Ovary (tissue), 7 donors: ENCODE measurements at regions not wholly inside any gene's neighbourhood (a gene's known extent, or its start where the extent isn't known, plus 50 kb on each side); places are given as distances from the start of the nearest gene placed in this dataset.

Experiments used
- DNase-seq, 5 donors: peaks; one replicate each; pipeline ENCODE4 v3.0.0-alpha.2; 2019 to 2020
- H3K27ac ChIP-seq, 2 donors: fragments of 200-600 bp; one replicate each; pipeline versions ENCODE4 v1.5.1 to v1.8.0; 2019 to 2022
- H3K27me3 ChIP-seq: fragments of 200-600 bp; one replicate; pipeline ENCODE4 v1.8.0; 2022
- H3K36me3 ChIP-seq: fragments of 200-600 bp; sonication (generic); one replicate; pipeline ENCODE4 v1.5.1; 2019
- H3K4me1 ChIP-seq: one replicate; pipeline ENCODE4 v1.8.1; 2013; ENCODE audit warnings: mild to moderate bottlenecking, moderate library complexity; ENCODE audit not compliant: insufficient read depth
- H3K4me3 ChIP-seq: fragments of 200-600 bp; sonication (generic); one replicate; pipeline ENCODE4 v1.5.1; 2017
- H3K9me3 ChIP-seq, 2 donors: fragments of 200-600 bp in 1 of 2; sonication (generic) in 1 of 2; one replicate each; pipeline versions ENCODE4 v1.5.1 to v1.8.1; 2013 to 2019; ENCODE audit warnings: mild to moderate bottlenecking in 1 of 2, moderate library complexity in 1 of 2
- CTCF ChIP-seq, 3 donors: fragments of 450-650 bp in 2 of 3; fragments of 200-600 bp in 1 of 3; IDR thresholded peaks; one replicate each; pipeline versions ENCODE4 v1.5.1 to v1.8.0; 2016 to 2022; ENCODE audit warnings: antibody characterized with exemption in 3 of 3, mild to moderate bottlenecking in 1 of 3
- EP300 ChIP-seq: sonication (generic); formaldehyde crosslinking; IDR thresholded peaks from one replicate; pipeline ENCODE4 v1.6.1; 2017; ENCODE audit warnings: antibody characterized with exemption
- POLR2A ChIP-seq: fragments of 450-650 bp; IDR thresholded peaks from one replicate; pipeline ENCODE4 v1.6.1; 2017; ENCODE audit warnings: antibody characterized with exemption, mild to moderate bottlenecking, moderate library complexity
- WGBS, 3 donors: extraction: QIAGEN DNeasy Blood & Tissue Kit in 1 of 3; methylation state at CpG; one replicate each; pipeline versions ENCODE4 v1.1.5 to v1.1.7; 2013 to 2017; 5-methylcytosine and 5-hydroxymethylcytosine counted together
- intact Hi-C, 4 donors: fragments of 100-400 bp; cut with DNase I; formaldehyde crosslinking; loops; one replicate each; pipeline versions ENCODE4 v1.11.0 to v1.15.1; 2022 to 2023
- donor health status: DM: no; HTN: no; CAD: no; lungs with moderate emphysema.
- donor health status: DM: no; HTN: no; CAD: no.
- donor health status: Bipolar disorder and iron deficiency.
- donor health status: DM: no; HTN: no; CAD: no.
- donor health status: DM: yes; HTN: yes; CAD: no.

DNA sequence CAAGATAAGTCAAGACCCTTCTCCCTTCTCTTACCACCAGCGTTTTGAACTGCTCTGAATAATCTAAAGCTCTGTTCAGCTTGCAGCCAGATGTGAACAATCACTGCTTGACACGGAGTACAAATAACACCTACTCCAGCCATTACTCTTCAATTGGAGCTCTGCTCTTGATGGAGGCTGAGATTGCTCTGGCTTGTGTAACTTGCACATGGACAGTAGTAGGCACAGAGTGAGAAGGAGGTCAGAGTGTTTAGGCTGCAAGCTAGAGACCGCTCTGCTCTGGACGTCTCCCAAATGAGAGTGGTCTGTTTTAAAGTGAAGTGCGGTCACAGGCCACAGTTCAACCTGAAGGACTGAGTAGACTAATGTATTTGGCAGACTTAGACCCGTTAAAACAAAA is 158.3 kb downstream of the HDGFL1 start:
- no peak overlapping the region for H3K4me3 ChIP-seq
- no peak for TF ChIP-seq CTCF (IDR thresholded peaks at IDR 0.05)
- no peak for TF ChIP-seq POLR2A
- TF ChIP-seq EP300, result no peak
- 11 to 17% (median 12%) methylated on average over 6 of the region's 6 CpGs for WGBS, 3 donors
- DNase-seq, result peak in 3 of 5 donors; percentile 25 to 39 (median 28)
- peaks cover 6% of the 10 kb centered on the region for H3K4me1 ChIP-seq
- H3K9me3 ChIP-seq, result no peaks in the 10 kb centered on the region
- intact Hi-C loops, result no loop called here
- peak overlapping the region in 1 of 2 donors; percentile 19 for H3K27ac ChIP-seq
- no peaks in the 10 kb centered on the region for H3K27me3 ChIP-seq
- no peaks in the 10 kb centered on the region for H3K36me3 ChIP-seq

- intact Hi-C loops, result loop anchor here in 1 of 4 donors (10.0 kb wide), 1 partner anchor 1138 kb away; the partner anchor contains the start of gene SOX4
- Histone ChIP-seq H3K36me3 (no peaks in the 10 kb centered on the region), H3K4me1 (peaks cover 6% of the 10 kb centered on the region), H3K27me3 (no peaks in the 10 kb centered on the region), H3K4me3 (no peak overlapping the region), H3K9me3 (no peaks in the 10 kb centered on the region), H3K27ac (no peak overlapping the region)
- TF ChIP-seq EP300, result no peak
- no peak for TF ChIP-seq CTCF (IDR thresholded peaks at IDR 0.05)
- TF ChIP-seq POLR2A, result no peak
- WGBS, 3 donors, result 17 to 39% (median 18%) methylated on average over 3 of the region's 3 CpGs
- DNase-seq, result no peak
Observed at GRCh38 chr6:22732176-22732970, 163.0 kb downstream of the HDGFL1 start.

GRCh38 chr6:22736740-22737139 is 167.4 kb downstream of the HDGFL1 start:
- intact Hi-C loops, result loop anchor here in 1 of 4 donors (10.0 kb wide), 1 partner anchor 1142 kb away; the partner anchor contains the start of gene SOX4
- WGBS, 3 donors, result 83 to 97% (median 95%) methylated on average over 3 of the region's 3 CpGs
- no peaks in the 10 kb centered on the region for H3K36me3 ChIP-seq
- H3K27me3 ChIP-seq, result no peaks in the 10 kb centered on the region
- TF ChIP-seq EP300 (no peak), CTCF (IDR thresholded peaks at IDR 0.05) (no peak), POLR2A (no peak)
- no peaks in the 10 kb centered on the region for H3K9me3 ChIP-seq
- H3K4me3 ChIP-seq, result no peak overlapping the region
- no peak for DNase-seq
- H3K4me1 ChIP-seq, result peaks cover 4% of the 10 kb centered on the region
- no peak overlapping the region for H3K27ac ChIP-seq

GRCh38 chr6:22737331-22737730 is 168.0 kb downstream of the HDGFL1 start:
- H3K9me3 ChIP-seq, result no peaks in the 10 kb centered on the region
- H3K4me1 ChIP-seq, result peaks cover 4% of the 10 kb centered on the region
- no peaks in the 10 kb centered on the region for H3K36me3 ChIP-seq
- DNase-seq, result peak; percentile 17 to 67 (median 63)
- intact Hi-C loops, result loop anchor here in 1 of 4 donors (10.0 kb wide), 1 partner anchor 1143 kb away; the partner anchor contains the start of gene SOX4
- 40 to 57% (median 53%) methylated on average over 5 of the region's 5 CpGs for WGBS, 3 donors
- peak in 2 of 3 donors; percentile 34 to 54 for TF ChIP-seq CTCF (IDR thresholded peaks at IDR 0.05)
- no peak for TF ChIP-seq POLR2A
- TF ChIP-seq EP300, result no peak
- H3K27me3 ChIP-seq, result no peaks in the 10 kb centered on the region
- no peak overlapping the region for H3K4me3 ChIP-seq
- H3K27ac ChIP-seq, result no peak overlapping the region
